HCT116 (cell line): ENCODE measurements at regions not wholly inside any gene's neighbourhood (a gene's known extent, or its start where the extent isn't known, plus 50 kb on each side); places are given as distances from the start of the nearest gene placed in this dataset.
"Not testable (repeated sequence)": the region's sequence is repeated elsewhere in the genome, so short reads cannot be mapped to it uniquely, and the experiment has no call there.

Source experiments
- ATF3 ChIP-seq: IDR thresholded peaks from 2 replicates; pipeline ENCODE4 v1.6.1; 2012
- CEBPB ChIP-seq: IDR thresholded peaks from 2 replicates; pipeline ENCODE4 v1.6.1; 2012; ENCODE audit warnings: low read depth
- CTCF ChIP-seq, 3 experiments: fragments of 200-600 bp in 1 of 3; sonication (generic) in 1 of 3; IDR thresholded peaks in 2 of 3; conservative IDR thresholded peaks in 1 of 3; 2 replicates each; pipeline ENCODE4 v1.5.1; 2012 to 2017; ENCODE audit warnings: low read depth in 2 of 3, low read length in 2 of 3, antibody characterized with exemption in 1 of 3, borderline replicate concordance in 1 of 3, control low read depth in 1 of 3, mild to moderate bottlenecking in 1 of 3, mixed read lengths in 1 of 3, mixed run types in 1 of 3, moderate library complexity in 1 of 3; ENCODE audit not compliant: insufficient read depth in 1 of 3
- EZH2 ChIP-seq: fragments of 200-600 bp; sonication (generic); IDR thresholded peaks from 2 replicates; pipeline ENCODE4 v1.6.1; 2017; ENCODE audit warnings: antibody characterized with exemption, mixed run types
- MAX ChIP-seq: IDR thresholded peaks from 2 replicates; pipeline ENCODE4 v1.6.1; 2012
- POLR2A ChIP-seq: IDR thresholded peaks from 2 replicates; pipeline ENCODE4 v1.7.0; 2011; ENCODE audit warnings: borderline replicate concordance; ENCODE audit not compliant: insufficient read depth, insufficient read length; ENCODE audit errors: extremely low read depth
- POLR2AphosphoS5 ChIP-seq: IDR thresholded peaks from 2 replicates; pipeline ENCODE4 v1.6.1; 2011; ENCODE audit warnings: mild to moderate bottlenecking, low read depth, low read length, moderate library complexity
- REST ChIP-seq: IDR thresholded peaks from 2 replicates; pipeline ENCODE4 v1.6.1; 2012; ENCODE audit warnings: low read depth

GRCh38 chr18:14995023-14995422, 247.1 kb downstream of the ANKRD30B start:
- TF ChIP-seq CTCF (IDR thresholded peaks at IDR 0.05 in 2 of 3, conservative IDR thresholded peaks at IDR 0.05 in 1 of 3; ENCODE audit: borderline replicate concordance in 1 of 3, insufficient read depth in 1 of 3, low read depth in 2 of 3, low read length in 2 of 3); POLR2AphosphoS5; REST; CEBPB; POLR2A; EZH2; MAX; ATF3: not testable (repeated sequence)
